Activated B cell treated with CpG ODN at 0.5 μM for 24 hours (primary cell): ENCODE measurements at regions not wholly inside any gene's neighbourhood (a gene's known extent, or its start where the extent isn't known, plus 50 kb on each side); places are given as distances from the start of the nearest gene placed in this dataset.

ENCODE experiments used
- ATAC-seq: fragments of 200-7000 bp; cut with Tn5 transposase; one replicate; pipeline ENCODE4 v1.10.0; 2021; ENCODE audit warnings: low read depth, mild to moderate bottlenecking, moderate library complexity
- CTCF ChIA-PET: fragments of 350-600 bp; sonication (Branson Sonifier 250); formaldehyde crosslinking; loops from one replicate; lab custom pipeline; 2021; ENCODE audit warnings: antibody characterized with exemption; lab: Charles Lee
- POLR2A ChIA-PET: fragments of 350-600 bp; sonication (Branson Sonifier 250); formaldehyde crosslinking; loops from one replicate; lab custom pipeline; 2021; ENCODE audit warnings: antibody characterized with exemption; lab: Charles Lee
- DNase-seq: peaks from one replicate; pipeline ENCODE4 v3.0.0; 2022
- H3K27ac Mint-ChIP-seq: one replicate; pipeline ENCODE4 v1.8.0; 2020; ENCODE audit warnings: mixed read lengths
- H3K27me3 Mint-ChIP-seq: one replicate; pipeline ENCODE4 v1.8.0; 2021; ENCODE audit warnings: mixed read lengths
- H3K36me3 Mint-ChIP-seq: one replicate; pipeline ENCODE4 v1.8.0; 2021; ENCODE audit warnings: low read depth, mixed read lengths
- H3K4me1 Mint-ChIP-seq: one replicate; pipeline ENCODE4 v1.8.0; 2021; ENCODE audit warnings: mixed read lengths
- H3K4me3 Mint-ChIP-seq: one replicate; pipeline ENCODE4 v1.8.0; 2020; ENCODE audit warnings: mild to moderate bottlenecking, mixed read lengths
- H3K9me3 Mint-ChIP-seq: one replicate; pipeline ENCODE4 v1.8.0; 2020; ENCODE audit warnings: mixed read lengths
- CTCF ChIP-seq: fragments of 200-600 bp; IDR thresholded peaks from one replicate; pipeline ENCODE4 v1.8.0; 2022; ENCODE audit warnings: antibody characterized with exemption, mild to moderate bottlenecking
- intact Hi-C: fragments of 100-400 bp; cut with micrococcal nuclease; formaldehyde crosslinking; loops from one replicate; pipeline ENCODE4 v1.15.1; 2024

GRCh38 chrX:98637451-98637850 lies 1753.7 kb downstream of the RPA4 start:
- peaks cover 2% of the 10 kb centered on the region for H3K9me3 Mint-ChIP-seq
- H3K27ac Mint-ChIP-seq = no peak overlapping the region
- TF ChIP-seq CTCF = no peak
- no peak overlapping the region for H3K4me3 Mint-ChIP-seq
- no peaks in the 10 kb centered on the region for H3K4me1 Mint-ChIP-seq
- no peak for DNase-seq
- ChIA-PET CTCF (no interaction called here), POLR2A (no interaction called here)
- H3K36me3 Mint-ChIP-seq = no peaks in the 10 kb centered on the region
- ATAC-seq = no peak
- H3K27me3 Mint-ChIP-seq = no peaks in the 10 kb centered on the region
- intact Hi-C loops = no loop called here

GRCh38 chrX:98646351-98646750 lies 1762.6 kb downstream of the RPA4 start:
- CTCF ChIA-PET = no interaction called here
- no peaks in the 10 kb centered on the region for H3K4me1 Mint-ChIP-seq
- intact Hi-C loops = no loop called here

GRCh38 chrX:98654565-98654964 lies 1755.5 kb downstream of the PCDH19 start:
- Mint-ChIP-seq H3K4me3 (no peak overlapping the region), H3K9me3 (no peaks in the 10 kb centered on the region), H3K27ac (no peak overlapping the region), H3K36me3 (no peaks in the 10 kb centered on the region), H3K4me1 (no peaks in the 10 kb centered on the region), H3K27me3 (no peaks in the 10 kb centered on the region)
- ChIA-PET CTCF (no interaction called here), POLR2A (no interaction called here)
- no peak for TF ChIP-seq CTCF
- no peak for DNase-seq
- intact Hi-C loops = no loop called here
- ATAC-seq = no peak

More at GRCh38 chrX:98646351-98646750, 1762.6 kb downstream of the RPA4 start:
- no peak overlapping the region for H3K27ac Mint-ChIP-seq
- no peak for TF ChIP-seq CTCF
- H3K4me3 Mint-ChIP-seq = no peak overlapping the region
- H3K9me3 Mint-ChIP-seq = no peaks in the 10 kb centered on the region
- H3K27me3 Mint-ChIP-seq = no peaks in the 10 kb centered on the region
- no peaks in the 10 kb centered on the region for H3K36me3 Mint-ChIP-seq
- POLR2A ChIA-PET = no interaction called here
- ATAC-seq (no peak), DNase-seq (no peak)
